Naive thymus-derived CD4-positive, alpha-beta T cell (primary cell): ENCODE measurements at regions not wholly inside any gene's neighbourhood (a gene's known extent, or its start where the extent isn't known, plus 50 kb on each side); places are given as distances from the start of the nearest gene placed in this dataset.
"Not testable (repeated sequence)": the region's sequence is repeated elsewhere in the genome, so short reads cannot be mapped to it uniquely, and the experiment has no call there.

Experiments used
- ATAC-seq: fragments of 150-1000 bp; cut with Tn5 transposase; 2 replicates; pipeline ENCODE4 v1.10.0; 2021; ENCODE audit warnings: mild to moderate bottlenecking, moderate library complexity
- CTCF ChIA-PET: fragments of 350-600 bp; sonication (Branson Sonifier 250); formaldehyde crosslinking; loops from one replicate; lab custom pipeline; 2021; ENCODE audit warnings: antibody characterized with exemption; lab: Charles Lee
- POLR2A ChIA-PET: fragments of 350-600 bp; sonication (Branson Sonifier 250); formaldehyde crosslinking; loops from one replicate; lab custom pipeline; 2021; ENCODE audit warnings: antibody characterized with exemption, inconsistent platforms; lab: Charles Lee
- DNase-seq, 9 donors: peaks; one replicate each; pipeline versions ENCODE4 v3.0.0 to v3.0.0-alpha.2; 2020 to 2022; ENCODE audit warnings: mixed read lengths in 1 of 9
- H3K27ac ChIP-seq: one replicate; pipeline ENCODE4 v1.7.0; 2013; ENCODE audit warnings: mild to moderate bottlenecking, low read depth, low read length, moderate library complexity
- H3K27me3 ChIP-seq, 2 donors: one replicate each; pipeline ENCODE4 v1.7.0; 2013; ENCODE audit warnings: low read length in 2 of 2, mild to moderate bottlenecking in 2 of 2, moderate library complexity in 2 of 2; ENCODE audit not compliant: control insufficient read depth in 2 of 2, insufficient read depth in 2 of 2
- H3K36me3 ChIP-seq, 3 experiments: 1 replicate in 2 of 3; 2 replicates in 1 of 3; pipeline ENCODE4 v1.7.0; 2013; ENCODE audit warnings: low read length in 3 of 3, mild to moderate bottlenecking in 3 of 3, moderate library complexity in 1 of 3; ENCODE audit not compliant: insufficient read depth in 3 of 3, control insufficient read depth in 2 of 3
- H3K4me1 ChIP-seq, 2 donors: one replicate each; pipeline ENCODE4 v1.7.0; 2013; ENCODE audit warnings: low read length in 2 of 2, mild to moderate bottlenecking in 2 of 2, moderate library complexity in 1 of 2; ENCODE audit not compliant: control insufficient read depth in 2 of 2, insufficient read depth in 2 of 2
- H3K4me3 ChIP-seq: 2 replicates; pipeline ENCODE4 v1.7.0; 2013; ENCODE audit warnings: mild to moderate bottlenecking, low read length
- H3K9me3 ChIP-seq, 3 experiments: 1 replicate in 2 of 3; 2 replicates in 1 of 3; pipeline ENCODE4 v1.7.0; 2013; ENCODE audit warnings: low read length in 3 of 3; ENCODE audit not compliant: control insufficient read depth in 2 of 3
- H3K27ac Mint-ChIP-seq, 9 donors: one replicate each; pipeline ENCODE4 v1.8.0; 2020 to 2022; ENCODE audit warnings: mixed read lengths in 9 of 9, mild to moderate bottlenecking in 8 of 9, moderate library complexity in 5 of 9, inconsistent platforms in 2 of 9
- H3K27me3 Mint-ChIP-seq, 5 donors: one replicate each; pipeline ENCODE4 v1.8.0; 2021 to 2022; ENCODE audit warnings: mixed read lengths in 5 of 5, mild to moderate bottlenecking in 1 of 5
- H3K36me3 Mint-ChIP-seq, 5 donors: one replicate each; pipeline ENCODE4 v1.8.0; 2020 to 2022; ENCODE audit warnings: mixed read lengths in 5 of 5, mild to moderate bottlenecking in 3 of 5, inconsistent platforms in 1 of 5
- H3K4me1 Mint-ChIP-seq, 7 donors: one replicate each; pipeline ENCODE4 v1.8.0; 2020 to 2022; ENCODE audit warnings: mixed read lengths in 7 of 7, mild to moderate bottlenecking in 3 of 7, inconsistent platforms in 1 of 7
- H3K4me3 Mint-ChIP-seq, 10 donors: one replicate each; pipeline ENCODE4 v1.8.0; 2020 to 2022; ENCODE audit warnings: mild to moderate bottlenecking in 10 of 10, mixed read lengths in 10 of 10, moderate library complexity in 6 of 10, inconsistent platforms in 2 of 10
- H3K9me3 Mint-ChIP-seq, 11 donors: one replicate each; pipeline ENCODE4 v1.8.0; 2020 to 2022; ENCODE audit warnings: mixed read lengths in 11 of 11, mild to moderate bottlenecking in 4 of 11, inconsistent platforms in 1 of 11, moderate library complexity in 1 of 11
- intact Hi-C, 2 donors: fragments of 100-400 bp; cut with micrococcal nuclease; formaldehyde crosslinking; loops; one replicate each; pipeline ENCODE4 v1.15.1; 2023

DNA sequence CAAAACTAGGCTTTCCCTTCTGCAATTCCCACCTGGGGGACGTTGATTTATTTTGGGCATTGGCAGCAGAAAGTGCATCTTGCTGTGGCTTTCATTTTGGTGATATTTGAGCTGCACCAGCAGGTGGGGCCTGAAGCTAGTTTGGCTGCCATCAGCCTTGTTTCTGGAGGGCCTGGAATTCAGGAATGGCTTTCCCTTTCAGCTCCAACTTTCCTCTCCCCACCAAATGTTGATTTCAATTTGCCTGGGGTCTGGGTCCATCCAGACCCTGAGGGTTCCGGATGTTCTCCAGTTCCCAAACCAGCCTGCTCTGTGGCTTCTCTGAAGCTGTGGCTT is 640.4 kb downstream of the TYW1 start:
- H3K4me1 ChIP-seq, result no peaks in the 10 kb centered on the region
- no peaks in the 10 kb centered on the region for H3K27me3 ChIP-seq
- H3K4me3 ChIP-seq, result no peak overlapping the region
- intact Hi-C loops, result no loop called here
- H3K36me3 ChIP-seq, result no peaks in the 10 kb centered on the region
- Mint-ChIP-seq H3K4me3 (no peak overlapping the region), H3K27ac (no peak overlapping the region), H3K36me3 (peaks cover 0 to 4% (median 0%) of the 10 kb centered on the region in 5 donors), H3K9me3 (peaks cover 0 to 25% (median 5%) of the 10 kb centered on the region in 11 donors), H3K4me1 (no peaks in the 10 kb centered on the region), H3K27me3 (peaks cover 0 to 3% (median 0%) of the 10 kb centered on the region in 5 donors)
- H3K9me3 ChIP-seq, result no peaks in the 10 kb centered on the region
- ChIA-PET POLR2A (no interaction called here), CTCF (no interaction called here)
- H3K27ac ChIP-seq, result no peak overlapping the region
- no peak for ATAC-seq
- DNase-seq, result no peak

DNA sequence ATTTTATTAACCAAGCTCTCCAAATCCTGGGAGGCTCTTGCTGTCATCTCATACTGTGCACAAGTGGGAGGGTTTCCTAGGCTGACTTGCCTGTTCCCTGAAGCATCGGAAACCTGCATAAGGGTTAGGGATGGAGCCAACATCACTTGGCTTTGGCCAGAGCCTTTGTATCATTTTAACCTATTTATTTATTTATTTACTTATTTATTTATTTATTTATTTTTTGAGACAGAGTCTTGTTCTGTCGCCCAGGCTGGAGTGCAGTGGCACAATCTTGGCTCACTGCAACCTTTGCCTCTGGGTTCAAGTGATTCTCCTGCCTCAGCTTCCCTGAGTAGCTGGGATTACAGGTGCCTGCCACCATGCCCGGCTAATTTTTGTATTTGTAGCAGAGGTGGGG is 645.9 kb downstream of the TYW1 start:
- intact Hi-C loops, H3K36me3 ChIP-seq, H3K4me3 Mint-ChIP-seq, H3K36me3 Mint-ChIP-seq, H3K27me3 ChIP-seq, H3K9me3 ChIP-seq, CTCF ChIA-PET, H3K27ac ChIP-seq, H3K4me1 Mint-ChIP-seq, H3K4me1 ChIP-seq, DNase-seq, POLR2A ChIA-PET, H3K4me3 ChIP-seq, ATAC-seq, H3K27ac Mint-ChIP-seq, H3K27me3 Mint-ChIP-seq: not testable (repeated sequence)
- peaks cover 0 to 24% (median 9%) of the 10 kb centered on the region in 11 donors for H3K9me3 Mint-ChIP-seq

DNA sequence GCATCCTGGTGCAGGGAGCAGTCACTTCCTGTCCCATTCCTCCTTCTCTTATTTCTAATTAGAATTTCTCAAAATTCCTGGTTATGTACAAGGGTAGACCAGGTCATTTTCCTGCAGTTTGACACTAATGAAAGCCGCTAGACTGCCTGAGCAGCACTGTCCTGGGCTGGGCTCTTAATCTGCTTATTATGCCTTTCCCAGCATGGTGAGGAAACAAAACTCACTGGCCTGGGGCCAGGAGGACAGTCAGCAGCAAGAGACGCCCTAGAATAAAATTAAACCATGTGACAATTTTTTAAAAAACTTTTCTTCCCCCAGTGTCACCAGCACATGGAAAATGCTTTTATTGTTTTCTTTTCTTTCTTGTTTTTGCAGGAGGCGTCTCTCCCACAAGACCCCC is 647.5 kb downstream of the TYW1 start:
- H3K27ac Mint-ChIP-seq, result no peak overlapping the region

DNA sequence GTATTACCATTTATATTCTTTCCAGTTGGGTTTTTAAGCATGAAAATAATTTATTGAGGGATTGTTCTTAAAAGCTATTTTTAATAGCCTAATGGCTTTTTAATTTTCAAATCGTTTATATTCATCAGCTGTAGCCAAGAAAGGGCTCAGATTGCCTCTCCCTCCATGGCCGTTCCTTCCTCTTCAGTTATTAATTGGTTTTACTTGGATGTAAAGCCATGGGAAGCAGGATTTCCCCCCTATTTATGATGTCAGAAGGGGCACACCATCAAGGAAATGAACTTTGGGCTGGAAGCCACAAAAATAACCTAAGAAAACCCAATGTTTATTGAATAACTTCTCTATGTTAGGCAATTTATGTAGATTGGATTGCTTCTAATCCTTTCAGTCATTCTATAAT is 656.3 kb downstream of the TYW1 start:
- no peaks in the 10 kb centered on the region for H3K9me3 ChIP-seq
- no peaks in the 10 kb centered on the region for H3K4me1 Mint-ChIP-seq
- no peak overlapping the region for H3K4me3 ChIP-seq
- no peak for DNase-seq
- ATAC-seq, result no peak
- ChIA-PET POLR2A (no interaction called here), CTCF (no interaction called here)
- peaks cover 0 to 8% (median 0%) of the 10 kb centered on the region in 5 donors for H3K27me3 Mint-ChIP-seq
- no peak overlapping the region for H3K27ac Mint-ChIP-seq
- peaks cover 1 to 18% (median 7%) of the 10 kb centered on the region in 11 donors for H3K9me3 Mint-ChIP-seq
- H3K36me3 Mint-ChIP-seq, result no peaks in the 10 kb centered on the region
- no peak overlapping the region for H3K27ac ChIP-seq
- no peaks in the 10 kb centered on the region for H3K36me3 ChIP-seq
- intact Hi-C loops, result no loop called here
- no peaks in the 10 kb centered on the region for H3K4me1 ChIP-seq
- H3K27me3 ChIP-seq, result no peaks in the 10 kb centered on the region
- no peak overlapping the region for H3K4me3 Mint-ChIP-seq

More for the DNA sequence above, 647.5 kb downstream of the TYW1 start:
- H3K27me3 ChIP-seq, result no peaks in the 10 kb centered on the region
- intact Hi-C loops, result no loop called here
- ChIA-PET CTCF (no interaction called here), POLR2A (no interaction called here)
- Mint-ChIP-seq H3K4me3 (no peak overlapping the region), H3K27me3 (peaks cover 0 to 9% (median 0%) of the 10 kb centered on the region in 5 donors), H3K4me1 (no peaks in the 10 kb centered on the region), H3K9me3 (peaks cover 0 to 24% (median 10%) of the 10 kb centered on the region in 11 donors), H3K36me3 (peaks cover 0 to 3% (median 0%) of the 10 kb centered on the region in 5 donors)
- ATAC-seq (no peak), DNase-seq (no peak)
- no peak overlapping the region for H3K4me3 ChIP-seq
- H3K9me3 ChIP-seq, result no peaks in the 10 kb centered on the region
- H3K27ac ChIP-seq, result no peak overlapping the region
- no peaks in the 10 kb centered on the region for H3K36me3 ChIP-seq
- H3K4me1 ChIP-seq, result no peaks in the 10 kb centered on the region

DNA sequence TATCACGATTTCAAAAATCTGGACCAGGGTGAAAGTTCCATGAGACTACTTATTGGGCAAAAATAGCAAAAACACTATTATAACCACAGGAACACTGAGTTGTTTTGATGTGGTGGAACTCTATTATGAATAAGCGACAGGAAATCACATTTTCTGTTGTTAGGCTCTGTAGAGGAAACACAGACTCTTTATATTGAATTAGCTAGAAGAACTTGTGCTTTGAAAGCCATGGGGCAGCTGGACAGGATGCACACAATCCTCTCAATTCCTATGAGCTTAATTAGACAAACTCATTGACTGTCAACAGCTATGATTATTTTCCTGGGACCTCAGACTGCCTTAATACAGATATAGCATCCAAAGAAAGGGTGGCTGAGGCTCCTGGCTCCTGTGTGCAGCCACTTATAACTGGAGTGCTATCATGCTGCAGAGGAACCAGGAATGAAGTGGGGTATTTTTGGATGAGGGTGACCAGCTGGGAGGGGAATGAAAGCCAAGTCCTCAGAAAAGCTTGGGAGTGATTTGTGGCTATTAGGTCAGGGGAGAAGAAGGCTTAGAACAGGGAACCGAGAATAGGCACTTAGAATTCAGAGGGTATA is 657.3 kb downstream of the TYW1 start:
- H3K9me3 ChIP-seq, result no peaks in the 10 kb centered on the region
- Mint-ChIP-seq H3K36me3 (no peaks in the 10 kb centered on the region), H3K4me3 (no peak overlapping the region), H3K9me3 (peaks cover 1 to 15% (median 6%) of the 10 kb centered on the region in 11 donors), H3K27me3 (peaks cover 0 to 8% (median 0%) of the 10 kb centered on the region in 5 donors), H3K4me1 (no peaks in the 10 kb centered on the region), H3K27ac (no peak overlapping the region)
- no peak for DNase-seq
- ChIA-PET POLR2A (interaction anchor here (0.7 kb wide), 1 partner anchor 179 kb away, joined by 3 read pairs; no protein-coding TSS in a partner anchor), CTCF (no interaction called here)
- no peak overlapping the region for H3K4me3 ChIP-seq
- intact Hi-C loops, result no loop called here
- no peak overlapping the region for H3K27ac ChIP-seq
- no peaks in the 10 kb centered on the region for H3K27me3 ChIP-seq
- no peaks in the 10 kb centered on the region for H3K36me3 ChIP-seq
- ATAC-seq, result no peak
- H3K4me1 ChIP-seq, result no peaks in the 10 kb centered on the region

DNA sequence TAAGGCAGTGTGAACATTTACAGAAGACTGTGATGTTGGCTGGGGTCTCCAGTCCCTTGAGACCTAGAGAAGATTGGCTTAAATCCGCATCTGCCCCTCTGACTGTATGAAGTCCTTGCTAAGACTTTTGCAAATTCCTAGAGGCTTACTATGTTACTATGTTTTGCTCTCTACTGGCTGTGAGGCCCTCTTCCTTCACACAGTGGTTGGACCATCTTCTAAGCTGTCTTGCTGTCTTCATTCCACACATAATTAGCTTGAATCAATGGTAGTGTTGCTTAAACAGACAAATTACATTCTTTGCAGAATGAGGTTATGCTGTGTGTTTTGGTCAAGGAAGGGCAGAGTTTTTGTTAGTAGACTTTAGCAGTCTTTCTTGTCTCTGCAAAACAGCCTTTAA is 658.0 kb downstream of the TYW1 start:
- CTCF ChIA-PET, result no interaction called here
- intact Hi-C loops, result no loop called here
- peaks cover 0 to 8% (median 0%) of the 10 kb centered on the region in 5 donors for H3K27me3 Mint-ChIP-seq
- H3K27ac ChIP-seq, result no peak overlapping the region
- no peak overlapping the region for H3K4me3 Mint-ChIP-seq
- peaks cover 1 to 17% (median 6%) of the 10 kb centered on the region in 11 donors for H3K9me3 Mint-ChIP-seq
- DNase-seq (no peak), ATAC-seq (no peak)
- H3K4me1 ChIP-seq, result no peaks in the 10 kb centered on the region
- H3K4me1 Mint-ChIP-seq, result no peaks in the 10 kb centered on the region
- H3K9me3 ChIP-seq, result no peaks in the 10 kb centered on the region
- H3K4me3 ChIP-seq, result no peak overlapping the region
- no peaks in the 10 kb centered on the region for H3K36me3 ChIP-seq
- no peak overlapping the region for H3K27ac Mint-ChIP-seq
- H3K36me3 Mint-ChIP-seq, result no peaks in the 10 kb centered on the region
- H3K27me3 ChIP-seq, result no peaks in the 10 kb centered on the region
- POLR2A ChIA-PET, result no interaction called here

DNA sequence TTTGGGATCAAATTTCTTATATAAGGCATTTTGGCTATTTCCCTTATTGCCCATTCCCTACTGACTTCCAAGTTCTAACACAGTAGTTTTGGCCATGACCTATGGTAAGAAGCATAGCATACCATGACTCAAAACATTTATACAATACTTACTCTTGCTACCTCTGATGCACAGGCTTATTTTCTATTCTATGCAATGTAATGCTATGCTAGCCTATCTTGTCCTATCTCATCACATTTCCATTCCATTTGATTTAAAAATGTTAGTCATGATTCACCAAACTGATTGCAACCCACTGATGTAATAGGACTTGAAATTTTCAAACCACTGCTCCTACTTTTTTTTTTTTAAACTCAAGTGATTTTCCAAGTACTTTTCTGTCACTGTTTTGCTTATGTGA is 658.5 kb downstream of the TYW1 start:
- no peak overlapping the region for H3K27ac Mint-ChIP-seq
- ATAC-seq, result no peak
- POLR2A ChIA-PET, result no interaction called here

More for the DNA sequence above, 658.5 kb downstream of the TYW1 start:
- H3K27me3 ChIP-seq, result no peaks in the 10 kb centered on the region
- intact Hi-C loops, result no loop called here
- CTCF ChIA-PET, result no interaction called here
- no peaks in the 10 kb centered on the region for H3K4me1 ChIP-seq
- no peaks in the 10 kb centered on the region for H3K36me3 Mint-ChIP-seq
- peaks cover 1 to 21% (median 6%) of the 10 kb centered on the region in 11 donors for H3K9me3 Mint-ChIP-seq
- peaks cover 0 to 8% (median 0%) of the 10 kb centered on the region in 5 donors for H3K27me3 Mint-ChIP-seq
- no peak for DNase-seq
- H3K36me3 ChIP-seq, result no peaks in the 10 kb centered on the region
- H3K4me3 Mint-ChIP-seq, result no peak overlapping the region
- no peak overlapping the region for H3K4me3 ChIP-seq
- H3K4me1 Mint-ChIP-seq, result no peaks in the 10 kb centered on the region
- no peak overlapping the region for H3K27ac ChIP-seq
- H3K9me3 ChIP-seq, result no peaks in the 10 kb centered on the region
